HG02870 (cell line): ENCODE measurements at regions not wholly inside any gene's neighbourhood (a gene's known extent, or its start where the extent isn't known, plus 50 kb on each side); places are given as distances from the start of the nearest gene placed in this dataset.

Source experiments
- ATAC-seq: cut with Tn5 transposase; IDR thresholded peaks from one replicate; pipeline ENCODE4 v1.9.1; 2021; ENCODE audit warnings: mild to moderate bottlenecking, moderate library complexity; ENCODE audit not compliant: unreplicated experiment

DNA sequence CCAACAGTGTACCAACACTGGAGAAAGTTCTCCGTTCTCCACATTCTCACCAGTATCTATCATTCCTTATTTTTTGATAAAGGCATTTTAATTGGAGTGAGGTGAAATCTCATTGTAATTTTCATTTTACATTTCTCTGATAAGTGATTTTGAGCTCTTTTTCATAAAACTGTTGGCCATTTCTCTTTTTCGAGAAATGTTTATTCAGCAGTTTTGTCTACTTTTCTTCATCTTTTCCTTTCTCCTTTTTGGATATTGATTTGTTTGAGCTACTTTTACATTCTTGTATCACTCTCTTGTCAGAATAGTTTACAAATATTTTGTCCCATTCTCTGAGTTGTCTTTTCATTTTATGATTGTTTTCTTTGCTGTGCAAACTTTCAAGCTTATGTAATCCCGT is 555.2 kb downstream of the COL12A1 start:
- ATAC-seq = no peak

DNA sequence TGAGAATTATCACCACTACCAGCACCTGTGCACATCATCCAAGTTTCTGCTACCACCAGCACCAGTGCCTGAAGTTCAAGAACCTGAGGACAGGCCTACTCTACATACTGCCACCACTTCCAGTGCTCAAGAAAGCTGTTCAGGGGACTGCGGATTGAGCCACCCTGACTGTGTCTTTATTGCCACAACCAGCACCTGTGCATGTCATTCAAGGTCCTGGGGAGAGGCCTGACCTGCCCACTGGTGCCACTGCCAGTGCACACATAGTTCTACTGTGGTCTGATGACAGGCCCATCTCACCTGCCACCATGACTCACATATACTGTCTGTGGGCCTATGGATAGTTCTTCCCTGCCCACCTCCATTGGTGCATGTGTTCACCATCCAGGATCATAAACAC is 559.4 kb downstream of the COL12A1 start:
- ATAC-seq = no peak

DNA sequence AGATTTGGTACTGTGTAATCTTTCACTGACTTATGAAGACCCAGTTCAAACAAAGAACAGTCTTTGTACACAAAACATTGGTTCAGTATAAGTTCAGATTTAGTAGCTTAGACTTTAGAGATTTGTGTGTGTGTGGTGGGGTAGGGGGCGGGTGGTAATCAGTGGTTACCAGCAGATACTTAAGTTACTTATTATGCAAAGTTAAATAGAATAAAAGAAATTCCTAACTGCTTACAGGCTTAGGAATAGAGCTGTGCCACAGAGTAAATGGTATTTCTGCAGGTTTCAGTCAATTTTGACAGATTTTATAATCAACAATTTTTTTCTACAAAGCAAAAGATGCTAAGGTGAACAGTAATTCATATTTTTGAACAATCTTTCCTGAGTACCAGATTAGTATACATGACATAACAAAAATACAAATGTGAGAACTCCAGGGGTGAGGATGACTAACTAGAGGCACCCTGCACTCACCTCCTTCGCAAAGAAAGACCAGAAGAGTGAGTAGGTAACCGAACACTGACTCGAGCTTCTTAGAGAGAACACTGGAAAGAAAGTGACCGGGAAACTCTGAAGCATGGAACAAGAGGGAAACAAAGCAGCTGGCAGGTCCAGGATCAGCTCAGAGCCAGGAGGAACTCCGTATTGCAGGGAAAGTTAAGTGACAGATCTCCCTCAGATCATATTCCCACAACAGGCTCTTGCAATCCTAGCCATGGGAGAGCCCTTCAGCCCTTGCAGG is 560.6 kb downstream of the COL12A1 start:
- ATAC-seq = no peak

DNA sequence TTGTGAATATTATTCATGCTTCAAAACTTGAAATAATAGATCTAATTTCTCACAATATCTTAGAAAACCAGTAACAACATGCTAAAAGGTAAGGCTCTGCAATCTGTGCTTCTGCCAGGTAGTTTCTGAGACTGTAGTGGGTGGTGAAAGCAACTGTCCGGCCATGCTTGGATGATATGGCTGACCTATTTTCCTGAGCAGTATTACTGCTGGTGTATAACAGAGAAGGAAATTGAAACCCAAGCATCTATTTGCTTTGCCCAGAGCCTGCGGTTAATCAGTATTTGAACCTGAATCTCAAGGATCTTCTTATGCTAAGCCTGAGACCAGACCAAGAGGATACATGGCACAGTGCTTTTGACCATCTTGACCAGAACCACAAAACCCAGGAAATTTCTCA is 563.8 kb downstream of the COL12A1 start:
- no peak for ATAC-seq

DNA sequence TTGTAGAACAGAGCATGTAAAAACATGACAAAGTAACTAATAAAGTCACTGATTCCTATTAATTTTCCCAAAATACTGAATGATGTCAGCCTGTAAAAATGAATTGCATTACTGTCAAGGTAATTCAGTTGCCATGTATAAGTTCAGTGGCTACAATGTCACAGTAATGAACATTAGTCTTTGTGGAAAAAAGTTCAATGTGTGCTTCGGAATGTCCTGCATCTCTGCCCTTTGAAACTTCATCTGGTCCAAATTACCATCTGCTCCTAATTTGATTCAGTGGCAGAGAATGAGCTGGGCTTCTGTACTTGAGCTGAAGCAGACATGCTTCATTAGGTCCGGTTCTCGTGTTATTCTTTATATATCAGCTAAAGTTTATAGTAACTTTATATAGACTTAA is 567.4 kb downstream of the COL12A1 start:
- ATAC-seq = no peak

DNA sequence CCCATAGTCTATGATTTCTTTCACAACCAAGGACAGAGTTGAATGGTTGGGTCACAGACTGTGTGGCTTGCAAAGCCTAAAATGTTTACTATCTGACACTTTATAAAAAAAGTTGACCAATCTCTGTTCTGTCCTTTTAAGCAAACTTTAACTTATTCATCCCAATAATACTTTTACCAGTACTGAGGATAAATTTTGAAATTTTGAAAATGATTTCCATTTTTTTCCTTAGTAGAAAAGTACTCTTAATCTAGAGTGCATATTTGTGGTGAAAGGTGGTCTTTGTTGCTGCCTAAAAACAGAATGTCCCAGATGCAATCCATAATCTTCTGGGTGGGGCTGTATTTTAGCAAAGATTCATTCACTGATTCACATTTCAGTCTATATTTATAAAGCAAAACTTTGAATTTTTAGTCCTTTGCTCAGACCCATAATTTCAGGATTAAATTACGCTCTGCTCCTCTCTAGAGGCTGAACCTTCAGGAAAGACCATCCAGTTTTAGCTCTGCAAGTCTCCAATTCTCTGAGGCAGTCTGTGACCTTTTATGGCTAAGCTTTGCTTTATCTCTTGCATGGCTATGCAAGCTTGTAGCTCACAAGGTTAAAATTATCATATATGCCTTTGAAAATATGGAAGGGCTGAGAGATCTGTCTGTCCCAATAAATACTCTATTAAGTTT is 573.5 kb downstream of the COL12A1 start:
- ATAC-seq = no peak

DNA sequence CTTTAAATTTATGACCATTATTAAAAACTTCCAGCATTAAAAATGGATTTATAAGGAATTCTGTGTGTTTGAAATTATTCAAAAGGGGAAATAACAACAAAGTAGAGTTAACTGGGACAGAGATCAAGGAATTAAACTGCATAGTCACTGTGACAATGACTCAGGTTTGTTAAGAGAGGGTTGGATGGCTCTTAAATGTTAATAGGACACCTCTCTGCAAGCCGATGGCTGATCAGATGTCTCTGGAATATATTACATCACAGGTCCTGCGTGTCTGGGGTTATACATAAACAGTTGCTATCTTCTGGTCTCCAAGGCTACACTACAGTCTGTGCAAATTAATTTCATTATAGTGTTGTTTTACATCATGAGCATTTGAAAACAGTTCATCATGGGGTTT is 574.3 kb downstream of the COL12A1 start:
- ATAC-seq = no peak

DNA sequence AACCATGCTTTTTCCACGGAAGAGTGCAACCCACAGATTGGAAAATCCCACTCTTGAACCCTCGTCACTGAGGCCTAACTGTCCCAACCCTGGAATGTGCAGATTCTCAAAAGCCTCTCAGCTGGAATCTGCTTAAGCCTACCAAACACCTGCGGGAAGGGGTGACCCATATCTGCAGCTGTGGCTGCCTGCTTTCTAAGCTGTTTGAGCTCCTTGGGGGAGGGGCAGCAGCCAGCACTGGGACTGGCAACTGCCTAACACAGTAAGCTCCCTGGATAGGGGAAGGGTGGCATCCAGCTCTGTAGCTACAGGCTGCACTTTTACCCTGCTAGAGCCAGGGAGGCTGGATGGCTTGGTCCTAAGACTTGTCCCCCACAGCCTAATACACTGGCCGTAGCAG is 579.6 kb downstream of the COL12A1 start:
- no peak for ATAC-seq

DNA sequence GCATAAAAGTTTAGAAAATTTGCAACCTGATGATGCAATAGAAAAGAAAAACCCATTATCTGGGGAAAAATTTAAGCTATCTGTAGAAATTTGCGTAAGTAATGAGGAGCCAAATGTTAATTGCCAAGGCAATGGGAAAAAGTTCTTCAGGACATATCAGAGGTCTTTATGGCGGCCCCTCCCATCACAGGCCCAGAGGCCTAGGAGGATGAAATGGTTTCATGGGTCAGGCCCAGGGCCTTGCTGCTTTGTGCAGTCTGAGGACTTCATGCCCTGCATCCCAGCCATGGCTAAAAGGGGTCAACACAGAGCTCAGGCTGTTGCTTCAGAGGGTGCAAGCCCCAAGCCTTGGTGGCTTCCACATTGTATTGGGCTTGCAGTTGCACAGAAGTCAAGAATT is 582.8 kb downstream of the COL12A1 start:
- no peak for ATAC-seq

DNA sequence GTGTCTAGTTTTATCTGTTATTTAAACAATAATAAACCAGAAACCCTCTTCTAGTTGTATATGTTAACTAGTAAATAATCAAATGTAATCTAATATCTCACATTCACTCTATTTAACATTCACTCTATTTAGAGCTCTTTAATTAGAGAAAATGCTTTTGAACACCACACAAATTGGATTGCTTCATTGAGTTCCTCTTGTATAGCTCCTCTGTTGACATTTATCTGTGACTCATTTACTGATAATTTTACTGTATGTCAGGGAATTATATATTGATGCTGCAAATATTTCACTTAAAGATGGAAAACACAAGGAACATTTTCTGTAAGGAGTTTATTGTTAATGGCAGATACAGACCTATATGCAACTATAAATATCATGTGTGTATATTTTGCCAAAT is 594.6 kb downstream of the COL12A1 start:
- ATAC-seq = no peak

DNA sequence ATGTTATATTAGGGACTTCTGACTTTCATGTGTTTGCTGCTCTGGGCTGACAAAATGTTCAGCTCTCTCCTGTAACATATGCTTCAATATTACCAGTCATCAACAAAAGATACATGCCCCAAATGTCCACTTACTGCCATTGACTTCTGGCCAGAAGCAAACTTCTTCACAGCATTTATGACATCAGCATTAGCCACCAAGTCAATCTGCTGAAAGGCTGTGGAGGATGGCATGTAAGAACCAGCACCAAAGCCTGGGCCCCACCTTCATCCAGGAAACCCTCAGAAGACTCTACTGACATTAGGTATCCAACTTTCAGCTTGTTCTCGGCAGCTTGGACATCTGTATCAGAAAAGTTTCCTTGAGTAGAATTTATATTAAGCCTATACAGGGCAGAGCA is 595.5 kb downstream of the COL12A1 start:
- no peak for ATAC-seq

DNA sequence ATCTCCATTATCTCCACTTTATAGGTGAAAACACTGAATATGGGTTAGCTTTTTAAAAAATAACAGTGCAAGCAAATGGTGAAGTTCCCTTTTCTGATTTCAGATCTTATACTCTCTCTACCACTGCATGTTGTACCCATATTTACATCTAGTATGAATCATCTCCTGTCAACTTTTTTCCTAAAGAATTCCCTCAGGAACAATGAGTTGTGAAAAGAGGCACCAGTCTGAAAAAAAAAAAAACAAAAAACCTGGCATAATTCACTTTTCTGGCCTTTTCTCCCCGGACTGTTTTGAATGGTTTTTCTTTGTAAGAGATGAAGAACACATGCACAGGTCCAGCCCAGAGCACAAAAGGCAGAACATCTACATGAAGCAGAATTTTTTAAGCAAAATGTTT is 596.0 kb downstream of the COL12A1 start:
- ATAC-seq = no peak

DNA sequence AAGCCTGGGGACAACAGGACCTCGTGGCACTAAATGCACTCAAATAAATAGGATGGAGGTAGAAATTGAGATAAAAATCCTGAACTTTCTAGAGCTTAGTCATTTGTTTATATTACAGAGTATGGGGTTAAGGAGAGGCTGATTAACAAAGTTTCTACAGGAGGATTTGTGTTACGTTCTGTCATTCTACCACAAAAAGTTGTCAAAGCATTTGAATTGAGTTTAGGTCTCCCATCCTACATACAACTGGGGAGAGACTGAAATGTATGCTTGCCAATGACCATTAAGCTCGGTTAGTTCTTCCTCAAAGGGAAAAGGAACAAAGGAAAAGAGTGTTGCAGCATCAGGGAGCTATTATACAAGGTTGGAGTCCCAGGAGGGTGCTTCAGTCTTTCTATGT is 597.9 kb downstream of the COL12A1 start:
- ATAC-seq = no peak

DNA sequence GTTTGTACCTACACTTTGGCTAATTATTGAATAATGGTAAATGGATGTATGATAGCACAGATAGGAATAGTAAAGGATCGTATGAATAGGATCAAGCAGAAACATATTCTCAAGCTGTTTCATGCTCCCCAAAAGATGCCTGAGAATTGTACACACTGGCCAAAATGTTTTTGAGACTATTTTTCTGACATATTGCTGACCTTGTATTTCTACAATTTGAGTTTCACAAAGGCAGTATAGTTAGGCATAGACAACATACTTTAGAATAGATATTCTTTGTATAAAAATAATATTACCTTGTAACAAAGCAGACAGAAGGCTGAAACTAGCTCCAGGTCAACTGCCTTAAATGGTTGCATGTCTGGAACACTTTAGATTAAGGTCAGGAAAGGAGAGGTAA is 598.4 kb downstream of the COL12A1 start:
- no peak for ATAC-seq

DNA sequence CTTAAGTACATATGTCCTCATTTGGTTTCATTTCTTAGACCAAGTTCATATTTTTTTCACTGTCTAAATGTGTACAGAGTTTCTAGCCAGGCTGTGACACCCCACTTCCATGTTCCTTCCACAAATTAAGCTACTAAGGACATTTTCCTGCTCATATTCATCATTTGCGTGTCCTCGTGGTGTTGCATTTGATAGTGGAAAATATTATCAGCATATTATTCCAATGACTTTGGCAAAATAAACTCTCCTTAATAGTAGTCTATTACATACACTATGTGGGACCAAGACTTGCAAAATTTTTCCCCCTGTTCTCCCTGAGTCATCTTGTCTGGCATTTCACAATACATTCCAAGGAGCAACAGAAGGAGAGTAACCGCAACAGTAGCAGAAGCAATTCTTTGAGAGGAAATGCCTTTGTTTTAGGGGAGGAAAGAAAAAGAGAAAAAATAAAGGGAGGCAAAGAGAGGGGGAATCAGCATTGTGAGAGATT is 599.2 kb downstream of the COL12A1 start:
- ATAC-seq = no peak

DNA sequence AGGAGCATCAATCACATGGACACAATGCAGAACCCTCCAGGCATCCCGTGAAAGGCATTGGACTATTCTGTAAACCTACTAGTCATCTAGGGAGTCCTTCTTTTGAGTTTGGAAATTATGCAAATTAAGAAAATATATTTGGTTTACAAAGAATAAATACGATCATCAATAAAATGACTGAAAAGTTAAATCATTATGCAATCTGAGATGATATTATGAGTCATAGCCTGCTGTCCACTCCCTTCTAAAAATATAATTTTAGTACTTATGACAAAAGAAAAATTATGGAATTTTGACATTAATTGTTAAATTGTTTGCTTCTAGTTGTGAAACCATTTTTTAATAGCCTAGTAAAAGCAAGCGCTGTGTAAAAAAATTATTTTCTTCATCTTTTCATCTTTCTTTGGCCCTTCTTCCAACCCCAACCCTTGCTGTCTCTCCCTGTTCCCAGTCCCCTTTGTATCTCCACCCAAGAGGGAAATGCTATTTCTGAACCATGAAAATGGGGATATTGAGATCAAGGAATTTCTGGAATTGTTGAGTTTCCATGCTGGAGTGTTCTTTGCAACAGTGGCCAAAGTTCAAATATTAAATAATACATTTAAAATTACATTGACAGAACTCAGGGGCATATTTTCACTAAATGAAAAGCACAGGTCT is 599.8 kb downstream of the COL12A1 start:
- ATAC-seq = no peak

DNA sequence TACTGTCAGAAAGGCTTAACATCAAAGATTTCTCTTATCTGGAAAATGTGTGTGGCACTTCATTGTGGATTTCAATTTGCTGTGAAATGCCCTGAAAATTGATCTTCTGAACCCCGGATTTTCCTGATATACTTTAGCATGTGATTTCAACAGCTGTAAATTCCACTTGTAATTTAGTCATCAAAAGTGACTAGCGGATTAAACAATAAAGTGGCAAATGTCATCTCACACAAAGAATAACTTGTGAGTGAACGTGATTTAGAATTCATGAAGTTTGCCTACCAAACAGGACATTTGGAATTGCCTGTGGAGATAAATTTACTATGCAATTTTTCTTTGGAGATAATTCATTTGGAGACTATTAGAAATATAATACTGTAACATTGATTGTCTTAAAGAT is 601.6 kb downstream of the COL12A1 start:
- no peak for ATAC-seq

DNA sequence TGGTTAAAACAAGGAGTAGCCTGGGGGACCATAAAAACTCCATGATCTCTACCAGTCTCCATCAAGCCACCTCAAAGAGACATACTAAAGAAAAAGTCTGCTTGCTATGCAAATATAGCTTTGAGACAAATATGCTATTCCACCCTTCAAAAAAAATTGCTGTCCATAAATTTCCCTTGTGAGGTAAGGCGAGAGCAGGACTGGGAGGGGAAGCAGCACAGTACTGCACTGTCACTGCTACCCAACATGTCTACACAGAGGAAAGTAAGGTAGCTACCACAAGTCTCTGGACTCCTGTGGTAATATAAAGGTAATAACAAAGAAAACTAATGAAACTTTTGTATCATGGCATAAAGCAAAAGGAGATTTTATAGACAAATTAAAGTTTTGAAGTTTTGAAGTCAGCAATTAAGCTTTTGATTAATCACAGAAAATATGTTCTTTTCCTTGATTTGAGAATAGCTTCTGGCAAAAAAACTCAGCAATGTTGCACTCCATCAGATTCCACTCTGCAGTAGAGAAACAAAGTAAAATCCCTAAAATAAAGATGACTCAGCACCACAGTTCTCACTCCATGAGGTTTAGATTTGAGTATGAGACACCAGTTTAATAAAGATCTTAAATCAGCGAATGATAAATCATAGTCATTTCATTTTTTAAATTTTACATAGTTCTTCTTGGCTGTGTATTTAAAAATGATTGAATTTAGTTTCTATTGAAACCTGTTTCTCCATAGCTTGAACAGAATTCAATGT is 602.4 kb downstream of the COL12A1 start:
- ATAC-seq = no peak

DNA sequence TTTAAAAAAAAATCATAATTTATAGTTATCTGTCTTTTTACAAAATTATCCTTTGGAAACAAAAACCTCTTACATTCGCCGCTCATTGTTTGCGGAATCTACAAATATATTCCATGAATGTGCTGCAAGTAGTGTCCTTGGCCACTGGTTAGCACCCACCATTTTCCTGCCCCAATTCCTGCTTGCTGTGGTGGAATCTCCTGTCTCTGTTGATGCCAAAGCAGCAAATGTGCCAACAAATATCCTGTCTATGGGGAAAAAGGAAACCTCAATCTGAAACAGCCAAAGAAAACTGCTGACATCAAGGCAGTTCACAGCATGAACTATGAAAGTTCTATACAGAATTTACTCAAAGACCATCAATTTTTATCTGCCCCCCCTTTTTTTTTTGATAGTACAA is 603.6 kb downstream of the COL12A1 start:
- no peak for ATAC-seq

DNA sequence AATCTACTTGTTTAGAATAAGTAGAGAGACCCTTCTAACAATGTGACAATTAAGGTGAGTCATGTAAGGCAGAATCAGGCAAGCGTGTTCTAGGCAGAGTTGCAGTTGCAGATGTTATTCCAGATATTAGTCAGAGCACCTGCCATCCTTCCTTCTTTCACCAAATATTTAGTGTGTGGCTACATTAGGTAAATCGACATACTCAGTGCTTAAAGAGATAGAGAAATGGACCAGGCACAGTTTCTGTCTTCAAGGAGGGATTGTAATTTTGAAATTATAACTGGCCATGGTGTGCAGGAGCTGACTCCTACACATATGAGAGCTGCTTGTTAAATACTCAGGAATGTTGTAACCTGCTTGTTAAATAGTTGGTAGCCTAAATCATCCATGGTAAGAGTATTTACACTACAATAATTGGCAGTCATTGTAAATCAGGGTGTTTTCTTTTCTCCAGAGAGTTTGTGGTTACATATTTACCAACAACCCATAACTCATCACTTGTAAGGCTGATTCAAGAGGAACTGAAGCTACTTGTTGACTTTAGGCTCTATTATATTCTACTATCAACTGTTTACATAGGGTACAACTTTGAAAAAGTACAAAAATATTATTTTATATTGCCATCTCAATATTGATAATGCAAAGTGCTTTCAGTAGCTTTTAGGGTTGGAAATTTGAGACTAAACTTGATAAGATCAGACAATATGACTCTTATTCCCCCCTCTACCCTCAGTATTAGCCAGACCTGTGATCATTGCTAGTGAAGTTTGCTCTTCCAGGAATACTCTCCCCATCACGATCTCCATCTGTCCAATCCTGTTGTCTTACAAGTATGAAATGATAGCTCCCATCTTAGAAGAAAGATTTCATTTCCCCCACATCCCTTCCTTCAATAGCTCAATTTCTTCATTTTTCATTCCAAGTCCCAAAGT is 607.1 kb downstream of the COL12A1 start:
- ATAC-seq = peak; percentile 96
